ENCODE measurements at regions not wholly inside any gene's neighbourhood (a gene's known extent, or its start where the extent isn't known, plus 50 kb on each side); places are given as distances from the start of the nearest gene placed in this dataset.
"Not testable (repeated sequence)": the region's sequence is repeated elsewhere in the genome, so short reads cannot be mapped to it uniquely, and the experiment has no call there.

DNA sequence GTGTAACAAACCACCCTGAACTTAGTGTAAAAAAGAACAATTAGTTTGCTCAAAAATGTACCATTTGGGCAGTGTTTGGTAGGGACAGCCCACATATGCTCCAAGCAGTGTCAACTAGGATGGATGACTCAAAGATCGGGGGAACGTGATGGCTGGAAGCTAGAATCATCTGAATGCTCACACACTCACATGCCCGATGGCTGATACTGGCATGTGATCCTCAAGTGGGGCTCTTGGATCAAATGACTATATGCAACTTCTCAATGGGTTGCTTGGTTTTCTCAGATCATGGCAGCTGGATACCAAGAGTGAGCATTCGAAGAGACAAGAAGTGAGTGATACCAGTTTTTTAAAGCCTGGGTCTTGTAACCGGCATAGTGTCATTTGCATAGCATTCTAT lies 335.9 kb upstream of the KCNMB2 start:
- no peaks in the 10 kb centered on the region for H3K4me1 ChIP-seq (ENCODE audit: insufficient read depth, low read length)
- no peaks in the 10 kb centered on the region for H3K9me3 ChIP-seq (ENCODE audit: insufficient read depth, low read depth, low read length)
- WGBS = 95% methylated on average over 5 of the region's 5 CpGs
- no peaks in the 10 kb centered on the region for H3K27me3 ChIP-seq (ENCODE audit: insufficient read depth, low read length)
- no peak overlapping the region for H3K9ac ChIP-seq (ENCODE audit: low read depth, low read length)
- H3K36me3 ChIP-seq (ENCODE audit: insufficient read depth, low read length) = no peaks in the 10 kb centered on the region
- no peak overlapping the region for H3K27ac ChIP-seq (ENCODE audit: low read depth, low read length)
- no peak overlapping the region for H3K4me3 ChIP-seq (ENCODE audit: low read length)

DNA sequence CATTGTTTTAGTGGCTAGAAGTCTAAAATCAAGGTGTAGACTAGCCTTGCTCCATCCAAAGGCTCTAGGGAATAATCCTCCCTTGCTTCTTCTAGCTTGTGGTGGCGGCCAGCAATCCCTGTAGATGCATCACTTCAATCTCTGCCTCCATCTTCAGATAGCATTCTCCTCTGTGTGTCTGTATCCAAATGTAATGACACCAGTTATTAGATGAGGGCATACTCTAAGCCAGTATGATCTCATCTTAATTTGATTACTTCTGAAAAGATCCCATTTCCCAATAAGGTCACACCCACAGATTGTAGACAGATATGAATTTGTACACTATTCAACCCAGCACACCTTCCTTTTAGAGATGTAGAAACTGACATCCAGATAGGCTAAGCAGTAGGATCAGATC lies 334.5 kb upstream of the KCNMB2 start:
- H3K4me1 ChIP-seq (ENCODE audit: insufficient read depth, low read length) = peaks cover 9% of the 10 kb centered on the region; the same call in 1 of the 2 replicates
- no peaks in the 10 kb centered on the region for H3K36me3 ChIP-seq (ENCODE audit: insufficient read depth, low read length)
- H3K9me3 ChIP-seq (ENCODE audit: insufficient read depth, low read depth, low read length) = no peaks in the 10 kb centered on the region
- H3K27ac ChIP-seq (ENCODE audit: low read depth, low read length) = no peak overlapping the region
- no peak overlapping the region for H3K4me3 ChIP-seq (ENCODE audit: low read length)
- WGBS = 93% methylated on average over 1 of the region's 1 CpG
- H3K9ac ChIP-seq (ENCODE audit: low read depth, low read length) = no peak overlapping the region
- H3K27me3 ChIP-seq (ENCODE audit: insufficient read depth, low read length) = no peaks in the 10 kb centered on the region

DNA sequence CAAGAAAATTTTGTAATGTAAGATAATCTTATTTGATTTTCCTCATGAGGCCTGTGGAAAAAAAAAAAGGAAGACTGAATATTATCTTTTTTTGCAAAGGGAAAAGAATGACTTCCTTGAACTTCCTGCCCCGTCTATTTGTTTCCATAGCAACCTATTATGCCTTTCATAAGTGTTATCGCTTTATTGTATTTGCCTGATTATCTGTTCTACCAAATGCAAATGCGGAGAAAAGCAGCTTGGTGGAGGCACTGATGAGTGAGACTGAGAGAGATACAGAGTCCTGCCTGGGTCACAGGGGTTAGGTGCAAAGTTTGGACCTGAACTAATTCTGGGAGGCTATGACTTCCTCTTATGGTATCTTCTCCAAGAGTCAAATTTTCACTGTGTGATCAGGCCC lies 334.0 kb upstream of the KCNMB2 start:
- Histone ChIP-seq H3K27me3 (ENCODE audit: insufficient read depth, low read length) (no peaks in the 10 kb centered on the region), H3K4me1 (ENCODE audit: insufficient read depth, low read length) (peaks cover 14% of the 10 kb centered on the region; the same call in 1 of the 2 replicates), H3K4me3 (ENCODE audit: low read length) (no peak overlapping the region), H3K27ac (ENCODE audit: low read depth, low read length) (no peak overlapping the region), H3K36me3 (ENCODE audit: insufficient read depth, low read length) (no peaks in the 10 kb centered on the region), H3K9ac (ENCODE audit: low read depth, low read length) (no peak overlapping the region), H3K9me3 (ENCODE audit: insufficient read depth, low read depth, low read length) (no peaks in the 10 kb centered on the region)
- WGBS = 62% methylated on average over 3 of the region's 3 CpGs

GRCh38 chr3:178203165-178203564 lies 333.1 kb upstream of the KCNMB2 start:
- Histone ChIP-seq H3K9me3 (ENCODE audit: insufficient read depth, low read depth, low read length) (no peaks in the 10 kb centered on the region), H3K27ac (ENCODE audit: low read depth, low read length) (no peak overlapping the region), H3K4me1 (ENCODE audit: insufficient read depth, low read length) (peaks cover 14% of the 10 kb centered on the region; the same call in 1 of the 2 replicates), H3K9ac (ENCODE audit: low read depth, low read length) (no peak overlapping the region), H3K36me3 (ENCODE audit: insufficient read depth, low read length) (no peaks in the 10 kb centered on the region), H3K27me3 (ENCODE audit: insufficient read depth, low read length) (no peaks in the 10 kb centered on the region), H3K4me3 (ENCODE audit: low read length) (no peak overlapping the region)
- 95% methylated on average over 2 of the region's 2 CpGs for whole genome bisulfite sequencing

DNA sequence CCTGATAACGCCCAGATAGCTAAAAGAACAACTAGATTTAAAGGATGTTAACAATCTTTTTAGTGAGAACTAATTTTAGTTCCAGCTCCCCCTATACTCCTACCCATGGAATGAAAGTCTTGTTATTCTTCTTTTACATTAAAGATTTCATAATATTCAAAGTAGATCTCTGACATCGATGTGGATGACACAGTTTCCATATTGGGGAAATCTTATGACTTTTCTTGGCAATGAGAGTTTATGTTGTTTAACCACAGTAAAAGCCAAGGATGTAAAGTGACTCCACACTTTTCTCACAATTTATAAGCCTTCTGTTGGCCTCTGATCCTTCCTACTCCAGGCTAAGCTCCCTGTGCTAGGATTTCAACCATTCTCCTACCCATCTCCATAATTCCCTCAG lies 332.6 kb upstream of the KCNMB2 start:
- no peak overlapping the region for H3K4me3 ChIP-seq (ENCODE audit: low read length)
- H3K9ac ChIP-seq (ENCODE audit: low read depth, low read length) = no peak overlapping the region
- no peaks in the 10 kb centered on the region for H3K9me3 ChIP-seq (ENCODE audit: insufficient read depth, low read depth, low read length)
- no peaks in the 10 kb centered on the region for H3K27me3 ChIP-seq (ENCODE audit: insufficient read depth, low read length)
- H3K4me1 ChIP-seq (ENCODE audit: insufficient read depth, low read length) = peaks cover 14% of the 10 kb centered on the region; the same call in 1 of the 2 replicates
- WGBS = no CpG with 5 or more reads among the region's 2 CpGs
- H3K27ac ChIP-seq (ENCODE audit: low read depth, low read length) = no peak overlapping the region
- no peaks in the 10 kb centered on the region for H3K36me3 ChIP-seq (ENCODE audit: insufficient read depth, low read length)

DNA sequence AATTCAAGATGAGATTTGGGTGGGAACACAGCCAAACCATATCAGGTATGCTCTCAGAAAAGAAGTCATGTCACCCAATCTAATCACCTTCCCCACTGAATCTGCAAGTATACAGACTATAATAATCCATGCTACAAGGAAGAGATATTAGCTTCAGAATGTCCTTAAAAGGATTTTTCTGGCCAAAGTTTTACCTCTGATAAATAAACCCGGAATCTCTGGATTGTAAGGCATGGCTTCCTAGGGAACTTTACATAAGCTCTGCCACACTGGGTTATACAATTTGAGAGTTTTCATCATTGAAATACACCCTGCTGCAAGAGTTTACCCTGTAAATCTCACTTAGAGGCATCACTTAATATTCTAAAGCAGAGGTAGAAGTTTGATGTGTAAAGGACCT lies 330.5 kb upstream of the KCNMB2 start:
- Histone ChIP-seq H3K4me3 (ENCODE audit: low read length) (no peak overlapping the region), H3K4me1 (ENCODE audit: insufficient read depth, low read length) (peaks cover 14% of the 10 kb centered on the region; the same call in 1 of the 2 replicates), H3K36me3 (ENCODE audit: insufficient read depth, low read length) (no peaks in the 10 kb centered on the region), H3K9ac (ENCODE audit: low read depth, low read length) (no peak overlapping the region), H3K27ac (ENCODE audit: low read depth, low read length) (no peak overlapping the region), H3K27me3 (ENCODE audit: insufficient read depth, low read length) (no peaks in the 10 kb centered on the region), H3K9me3 (ENCODE audit: insufficient read depth, low read depth, low read length) (no peaks in the 10 kb centered on the region)
- 95% methylated on average over 1 of the region's 1 CpG for WGBS

- peaks cover 14% of the 10 kb centered on the region; the same call in 1 of the 2 replicates for H3K4me1 ChIP-seq (ENCODE audit: insufficient read depth, low read length)
- H3K9me3 ChIP-seq (ENCODE audit: insufficient read depth, low read depth, low read length) = no peaks in the 10 kb centered on the region
- no peak overlapping the region for H3K27ac ChIP-seq (ENCODE audit: low read depth, low read length)
- no peak overlapping the region for H3K4me3 ChIP-seq (ENCODE audit: low read length)
- no peak overlapping the region for H3K9ac ChIP-seq (ENCODE audit: low read depth, low read length)
- no peaks in the 10 kb centered on the region for H3K27me3 ChIP-seq (ENCODE audit: insufficient read depth, low read length)
- no peaks in the 10 kb centered on the region for H3K36me3 ChIP-seq (ENCODE audit: insufficient read depth, low read length)
- WGBS = 77% methylated on average over 3 of the region's 3 CpGs
These were observed 329.7 kb upstream of the KCNMB2 start for GRCh38 chr3:178206521-178206920.

- not testable (repeated sequence) for H3K27ac ChIP-seq (ENCODE audit: low read depth, low read length)
- H3K4me1 ChIP-seq (ENCODE audit: insufficient read depth, low read length) = peaks cover 14% of the 10 kb centered on the region; the same call in 1 of the 2 replicates
These were observed 329.1 kb upstream of the KCNMB2 start for GRCh38 chr3:178207161-178207560.

GRCh38 chr3:178207627-178208026 lies 328.6 kb upstream of the KCNMB2 start:
- H3K4me3 ChIP-seq (ENCODE audit: low read length); H3K27me3 ChIP-seq (ENCODE audit: insufficient read depth, low read length); H3K9me3 ChIP-seq (ENCODE audit: insufficient read depth, low read depth, low read length); H3K27ac ChIP-seq (ENCODE audit: low read depth, low read length); H3K9ac ChIP-seq (ENCODE audit: low read depth, low read length); H3K36me3 ChIP-seq (ENCODE audit: insufficient read depth, low read length): not testable (repeated sequence)
- H3K4me1 ChIP-seq (ENCODE audit: insufficient read depth, low read length) = peaks cover 14% of the 10 kb centered on the region; the same call in 1 of the 2 replicates
- 76% methylated on average over 9 of the region's 9 CpGs for WGBS

More at GRCh38 chr3:178207161-178207560, 329.1 kb upstream of the KCNMB2 start:
- not testable (repeated sequence) for H3K27me3 ChIP-seq (ENCODE audit: insufficient read depth, low read length); H3K4me3 ChIP-seq (ENCODE audit: low read length); H3K36me3 ChIP-seq (ENCODE audit: insufficient read depth, low read length); H3K9me3 ChIP-seq (ENCODE audit: insufficient read depth, low read depth, low read length); H3K9ac ChIP-seq (ENCODE audit: low read depth, low read length)
- WGBS = 74% methylated on average over 2 of the region's 2 CpGs

- H3K9ac ChIP-seq (ENCODE audit: low read depth, low read length); H3K4me3 ChIP-seq (ENCODE audit: low read length); H3K36me3 ChIP-seq (ENCODE audit: insufficient read depth, low read length); H3K27me3 ChIP-seq (ENCODE audit: insufficient read depth, low read length); H3K27ac ChIP-seq (ENCODE audit: low read depth, low read length); H3K9me3 ChIP-seq (ENCODE audit: insufficient read depth, low read depth, low read length): not testable (repeated sequence)
- H3K4me1 ChIP-seq (ENCODE audit: insufficient read depth, low read length) = peaks cover 14% of the 10 kb centered on the region; the same call in 1 of the 2 replicates
- WGBS = 80% methylated on average over 1 of the region's 1 CpG
These were observed 327.1 kb upstream of the KCNMB2 start for GRCh38 chr3:178209116-178209515.

- H3K36me3 ChIP-seq (ENCODE audit: insufficient read depth, low read length); H3K27me3 ChIP-seq (ENCODE audit: insufficient read depth, low read length); H3K4me3 ChIP-seq (ENCODE audit: low read length); H3K27ac ChIP-seq (ENCODE audit: low read depth, low read length); H3K9ac ChIP-seq (ENCODE audit: low read depth, low read length); H3K9me3 ChIP-seq (ENCODE audit: insufficient read depth, low read depth, low read length): not testable (repeated sequence)
- WGBS = 95% methylated on average over 2 of the region's 2 CpGs
- peaks cover 14% of the 10 kb centered on the region; the same call in 1 of the 2 replicates for H3K4me1 ChIP-seq (ENCODE audit: insufficient read depth, low read length)
These were observed 326.6 kb upstream of the KCNMB2 start for GRCh38 chr3:178209618-178210017.

DNA sequence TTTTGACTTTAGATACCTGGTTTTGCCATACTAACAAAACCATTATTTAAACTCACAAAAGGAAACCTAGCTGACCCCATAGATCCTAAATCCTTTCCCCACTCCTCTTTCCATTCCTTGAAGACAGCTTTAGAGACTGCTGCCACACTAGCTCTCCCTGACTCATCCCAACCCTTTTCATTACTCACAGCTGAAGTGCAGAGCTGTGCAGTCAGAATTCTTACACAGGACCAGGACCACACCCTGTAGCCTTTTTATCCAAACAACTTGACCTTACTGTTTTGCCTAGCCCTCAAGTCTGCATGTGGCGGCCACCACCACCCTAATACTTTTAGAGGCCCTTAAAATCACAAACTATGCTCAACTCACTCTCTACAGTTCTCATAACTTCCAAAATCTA lies 325.1 kb upstream of the KCNMB2 start:
- H3K4me1 ChIP-seq (ENCODE audit: insufficient read depth, low read length) = peaks cover 10% of the 10 kb centered on the region; the same call in 1 of the 2 replicates
- not testable (repeated sequence) for H3K4me3 ChIP-seq (ENCODE audit: low read length); H3K36me3 ChIP-seq (ENCODE audit: insufficient read depth, low read length); H3K27me3 ChIP-seq (ENCODE audit: insufficient read depth, low read length); H3K9me3 ChIP-seq (ENCODE audit: insufficient read depth, low read depth, low read length); H3K27ac ChIP-seq (ENCODE audit: low read depth, low read length); H3K9ac ChIP-seq (ENCODE audit: low read depth, low read length)
- WGBS = 96% methylated on average over 1 of the region's 1 CpG

Measured in HUES64 (cell line).